Kidney tubule cell (primary cell): ENCODE measurements at regions not wholly inside any gene's neighbourhood (a gene's known extent, or its start where the extent isn't known, plus 50 kb on each side); places are given as distances from the start of the nearest gene placed in this dataset.

Experiments
- DNase-seq: peaks from one replicate; pipeline ENCODE4 v3.0.0-alpha.2; 2018; ENCODE audit warnings: low spot score

GRCh38 chr17:17398188-17398942, 78.4 kb upstream of the MED9 start:
- DNase-seq = no peak

GRCh38 chr17:17398943-17399926, 77.6 kb upstream of the MED9 start:
- DNase-seq = no peak

GRCh38 chr17:17400070-17400469, 76.7 kb upstream of the MED9 start:
- DNase-seq = no peak

GRCh38 chr17:17400566-17401184, 76.1 kb upstream of the MED9 start:
- DNase-seq = no peak

- DNase-seq = peak; percentile 71
Measured at GRCh38 chr17:17401271-17401781, 75.5 kb upstream of the MED9 start.

- peak; percentile 61 for DNase-seq
Measured at GRCh38 chr17:17402558-17402957, 74.2 kb upstream of the MED9 start.

GRCh38 chr17:17403065-17403464, 73.7 kb upstream of the MED9 start:
- DNase-seq = no peak

- no peak for DNase-seq
Measured at GRCh38 chr17:17403899-17404576, 72.8 kb upstream of the MED9 start.

- DNase-seq = no peak
Measured at GRCh38 chr17:17405673-17406072, 71.1 kb upstream of the MED9 start.

GRCh38 chr17:17406225-17406624, 70.6 kb upstream of the MED9 start:
- no peak for DNase-seq

GRCh38 chr17:17408236-17408794, 68.5 kb upstream of the MED9 start:
- DNase-seq = peak; percentile 60

- no peak for DNase-seq
Measured at GRCh38 chr17:17410357-17410756, 66.4 kb upstream of the MED9 start.

- DNase-seq = peak; percentile 43
Measured at GRCh38 chr17:17411692-17412091, 65.1 kb upstream of the MED9 start.

GRCh38 chr17:17412326-17412725, 64.5 kb upstream of the MED9 start:
- peak; percentile 82 for DNase-seq

- DNase-seq = no peak
Measured at GRCh38 chr17:17413215-17413792, 63.5 kb upstream of the MED9 start.

- DNase-seq = no peak
Measured at GRCh38 chr17:17413821-17414220, 63.0 kb upstream of the MED9 start.

- DNase-seq = no peak
Measured at GRCh38 chr17:17414341-17414805, 62.4 kb upstream of the MED9 start.

GRCh38 chr17:17415006-17415405, 61.8 kb upstream of the MED9 start:
- no peak for DNase-seq

GRCh38 chr17:17416007-17416399, 60.8 kb upstream of the MED9 start:
- DNase-seq = peak; percentile 46

- DNase-seq = peak; percentile 67
Measured at GRCh38 chr17:17416400-17417360, 60.1 kb upstream of the MED9 start.
